ENCODE measurements at regions not wholly inside any gene's neighbourhood (a gene's known extent, or its start where the extent isn't known, plus 50 kb on each side); places are given as distances from the start of the nearest gene placed in this dataset.

- DNase-seq (ENCODE audit: low spot score) = no peak
Measured at GRCh38 chr4:111666826-111667360, 478.4 kb upstream of the FAM241A start.

GRCh38 chr4:111671756-111672155 lies 473.5 kb upstream of the FAM241A start:
- no peak for DNase-seq (ENCODE audit: low spot score)

DNA sequence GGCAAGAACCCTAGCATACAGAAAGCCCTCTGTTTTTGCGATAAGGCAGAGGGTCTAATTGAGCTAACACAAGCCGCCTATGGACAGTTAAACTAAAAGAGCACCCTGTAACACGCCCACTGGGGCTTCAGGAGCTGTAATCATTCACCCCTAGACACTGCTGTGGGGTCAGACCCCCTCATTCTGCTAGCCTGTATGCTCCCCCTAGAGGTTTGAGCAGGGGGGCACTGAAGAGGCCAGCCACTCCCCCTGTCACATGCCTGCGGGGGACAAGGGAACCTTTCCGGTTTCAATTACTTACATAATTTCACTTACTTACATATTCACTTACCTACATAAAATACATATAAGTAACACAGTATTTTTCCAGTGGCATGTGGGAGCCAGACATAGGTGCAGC lies 469.5 kb upstream of the FAM241A start:
- DNase-seq (ENCODE audit: low spot score) = no peak

DNA sequence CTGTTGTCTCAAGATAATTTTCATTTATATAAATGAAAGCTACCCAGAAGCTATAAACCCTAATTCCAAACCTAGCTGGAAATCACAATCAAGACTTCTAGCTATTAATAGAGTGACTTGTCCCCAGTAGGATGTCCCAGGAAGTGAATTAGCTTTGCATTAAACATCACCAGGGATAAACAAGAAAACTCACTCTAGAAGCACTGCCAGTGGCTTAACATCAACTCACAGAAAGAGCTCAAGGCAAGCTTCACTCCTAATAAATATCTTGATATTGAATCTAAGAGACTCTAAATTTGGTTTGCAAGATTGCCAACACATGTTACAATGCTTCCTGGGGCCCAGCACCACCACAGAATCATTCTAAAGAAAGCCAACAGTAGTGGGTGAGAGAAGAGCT lies 468.7 kb upstream of the FAM241A start:
- DNase-seq (ENCODE audit: low spot score) = no peak

GRCh38 chr4:111678479-111678878 lies 466.8 kb upstream of the FAM241A start:
- no peak for DNase-seq (ENCODE audit: low spot score)

GRCh38 chr4:111678908-111679307 lies 466.3 kb upstream of the FAM241A start:
- DNase-seq (ENCODE audit: low spot score) = no peak

- no peak for DNase-seq (ENCODE audit: low spot score)
Measured at GRCh38 chr4:111681270-111681669, 464.0 kb upstream of the FAM241A start.

DNA sequence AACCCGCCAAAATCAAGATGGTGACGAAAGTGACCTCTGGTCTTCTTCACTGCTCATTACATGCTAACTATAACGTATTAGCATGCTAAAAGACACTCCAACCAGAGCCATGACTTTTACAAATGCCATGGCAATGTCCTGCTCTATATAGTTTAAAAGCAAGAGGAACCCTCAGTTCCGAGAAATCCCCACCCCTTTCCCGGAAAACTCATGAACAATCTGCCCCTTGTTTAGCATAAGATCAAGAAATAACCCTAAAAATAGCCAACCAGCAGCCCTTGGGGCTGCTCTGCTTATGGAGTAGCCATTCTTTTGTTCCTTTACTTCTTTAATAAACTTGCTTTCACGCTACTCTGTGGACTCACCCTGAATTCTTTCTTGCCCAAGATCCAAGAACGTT lies 463.5 kb upstream of the FAM241A start:
- no peak for DNase-seq (ENCODE audit: low spot score)

GRCh38 chr4:111685205-111685604 lies 460.0 kb upstream of the FAM241A start:
- no peak for DNase-seq (ENCODE audit: low spot score)

- DNase-seq (ENCODE audit: low spot score) = no peak
Measured at GRCh38 chr4:111689214-111689613, 456.0 kb upstream of the FAM241A start.

GRCh38 chr4:111689731-111690130 lies 455.5 kb upstream of the FAM241A start:
- no peak for DNase-seq (ENCODE audit: low spot score)

DNA sequence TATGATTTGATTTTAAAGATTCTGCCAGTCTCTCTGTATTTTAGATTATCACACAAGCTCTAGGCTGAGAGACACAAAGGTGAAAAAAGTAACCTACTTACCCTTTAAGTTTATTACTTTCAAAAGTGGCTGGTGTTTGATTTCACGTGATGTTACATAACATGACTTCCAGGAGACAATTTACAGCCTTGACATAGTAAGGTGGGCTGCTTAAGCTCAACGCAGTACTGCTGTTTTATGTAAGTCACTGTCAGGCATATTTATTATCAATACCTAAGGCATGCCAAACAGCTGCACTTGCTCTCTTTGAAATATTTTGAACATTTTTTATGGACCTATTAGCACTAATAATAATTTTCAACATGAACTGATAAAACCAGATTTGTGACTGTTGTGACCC lies 451.5 kb upstream of the FAM241A start:
- no peak for DNase-seq (ENCODE audit: low spot score)

- no peak for DNase-seq (ENCODE audit: low spot score)
Measured at GRCh38 chr4:111695677-111696076, 449.6 kb upstream of the FAM241A start.

GRCh38 chr4:111696505-111696904 lies 448.7 kb upstream of the FAM241A start:
- DNase-seq (ENCODE audit: low spot score) = no peak

GRCh38 chr4:111697176-111697942 lies 447.9 kb upstream of the FAM241A start:
- no peak for DNase-seq (ENCODE audit: low spot score)

GRCh38 chr4:111698361-111698760 lies 446.9 kb upstream of the FAM241A start:
- DNase-seq (ENCODE audit: low spot score) = no peak

- DNase-seq (ENCODE audit: low spot score) = no peak
Measured at GRCh38 chr4:111699165-111699564, 446.1 kb upstream of the FAM241A start.

- no peak for DNase-seq (ENCODE audit: low spot score)
Measured at GRCh38 chr4:111701102-111701501, 444.2 kb upstream of the FAM241A start.

GRCh38 chr4:111707491-111707890 lies 437.8 kb upstream of the FAM241A start:
- DNase-seq (ENCODE audit: low spot score) = no peak

DNA sequence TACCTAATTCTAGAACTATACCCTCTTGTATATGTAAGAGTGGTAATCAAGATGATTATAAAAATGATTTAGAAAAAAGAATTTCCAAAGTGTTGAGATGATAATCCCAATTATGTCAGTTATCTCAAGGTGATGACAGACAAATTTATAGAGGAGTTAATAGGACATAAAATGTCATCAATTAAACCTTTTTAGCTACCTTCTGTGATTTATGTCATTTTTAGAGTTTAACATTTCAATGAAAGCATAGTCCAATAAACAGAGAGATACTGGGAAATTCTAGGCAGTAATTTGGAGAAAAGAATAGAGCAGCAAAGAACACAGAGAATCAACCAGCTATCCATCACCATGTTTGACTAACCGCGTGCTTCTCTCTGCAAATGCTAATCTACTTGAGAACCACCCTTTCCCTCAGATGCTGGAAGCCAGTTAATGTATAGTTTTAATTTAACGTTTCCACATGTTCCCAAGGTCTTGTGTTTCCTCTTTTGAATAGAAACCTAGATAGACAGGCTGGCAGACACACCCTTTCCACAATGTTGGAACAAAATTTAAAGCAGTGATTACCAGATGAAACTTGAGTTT lies 433.1 kb upstream of the FAM241A start:
- DNase-seq (ENCODE audit: low spot score) = no peak

- no peak for DNase-seq (ENCODE audit: low spot score)
Measured at GRCh38 chr4:111713276-111713675, 432.0 kb upstream of the FAM241A start.

GRCh38 chr4:111717921-111718320 lies 427.3 kb upstream of the FAM241A start:
- DNase-seq (ENCODE audit: low spot score) = no peak

GRCh38 chr4:111718763-111719559 lies 426.3 kb upstream of the FAM241A start:
- DNase-seq (ENCODE audit: low spot score) = no peak
